K562 (cell line): ENCODE measurements at regions not wholly inside any gene's neighbourhood (a gene's known extent, or its start where the extent isn't known, plus 50 kb on each side); places are given as distances from the start of the nearest gene placed in this dataset.

ENCODE experiments used
- ATAC-seq: fragments of 200-7000 bp; cut with Tn5 transposase; 3 replicates; pipeline ENCODE4 v1.9.1; 2020; ENCODE audit warnings: moderate library complexity
- BruUV-seq: library from RNA; stranded (reverse); fragments of 400-500 nt; replicated peaks from 2 replicates; lab custom pipeline; 2021; lab: Mats Ljungman, UMichigan
- CTCF ChIA-PET: fragments of 300-600 bp; formaldehyde crosslinking; extraction: SDS; loops from one replicate; lab custom pipeline; 2021; ENCODE audit warnings: low intra/inter-chr PET ratio; lab: Yijun Ruan, JAX
- POLR2A ChIA-PET: fragments of 300-600, 350-650 bp; sonication (Branson Sonifier 250); formaldehyde crosslinking; extraction: SDS; loops from one replicate; lab custom pipeline; 2021; ENCODE audit warnings: antibody characterized with exemption, inconsistent platforms; lab: Yijun Ruan, JAX
- DNase-seq, 4 experiments: peaks; one replicate each; pipeline versions ENCODE4 v3.0.0 to v3.0.0-alpha.2; 2011 to 2018; ENCODE audit warnings: low spot score in 3 of 4, mixed read lengths in 3 of 4; ENCODE audit errors: extremely low read depth in 1 of 4
- FAIRE-seq: peaks from 2 replicates; lab custom pipeline; 2011; peaks lifted over from hg19 to GRCh38; lab: Jason Lieb, UNC
- H2AFZ ChIP-seq: 2 replicates; pipeline ENCODE4 v1.6.0; 2011; ENCODE audit warnings: low read depth, low read length, control low read depth, inconsistent platforms
- H3K27ac ChIP-seq: fragments of 200-600 bp; 3 replicates; pipeline ENCODE4 v1.8.0; 2011; ENCODE audit warnings: low read depth, mild to moderate bottlenecking, control low read depth, inconsistent platforms, low read length, moderate library complexity, mixed read lengths; ENCODE audit errors: extremely low read depth
- H3K27me3 ChIP-seq, 2 experiments: fragments of 300-600 bp in 1 of 2; 2 replicates in 1 of 2; 3 replicates in 1 of 2; pipeline versions ENCODE4 v1.6.0 to v1.8.0; 2011; ENCODE audit warnings: inconsistent platforms in 2 of 2, low read length in 2 of 2, mild to moderate bottlenecking in 1 of 2, mixed read lengths in 1 of 2, moderate library complexity in 1 of 2; ENCODE audit not compliant: control insufficient read depth in 2 of 2, insufficient read depth in 2 of 2
- H3K36me3 ChIP-seq: fragments of 300-600 bp; 3 replicates; pipeline ENCODE4 v1.8.0; 2011; ENCODE audit warnings: mild to moderate bottlenecking, low read length, inconsistent platforms; ENCODE audit not compliant: control insufficient read depth, insufficient read depth
- H3K4me1 ChIP-seq, 2 experiments: fragments of 200-600 bp in 1 of 2; replicated peaks in 1 of 2; 2 replicates in 1 of 2; 3 replicates in 1 of 2; pipeline versions ENCODE4 v1.5.1 to v1.8.0; 2011; ENCODE audit warnings: inconsistent platforms in 2 of 2, low read length in 2 of 2, mild to moderate bottlenecking in 1 of 2, mixed read lengths in 1 of 2, moderate library complexity in 1 of 2; ENCODE audit not compliant: control insufficient read depth in 2 of 2, insufficient read depth in 2 of 2
- H3K4me2 ChIP-seq: 2 replicates; pipeline ENCODE4 v1.6.1; 2011; ENCODE audit warnings: low read length, control low read depth, inconsistent platforms, mixed read lengths; ENCODE audit not compliant: insufficient read depth
- H3K4me3 ChIP-seq: fragments of 200-600 bp; sonication (generic), shearing (Covaris generic); 2 replicates; pipeline ENCODE4 v1.5.1; 2016; ENCODE audit warnings: control low read depth, inconsistent platforms
- H3K79me2 ChIP-seq: fragments of 200-600 bp; 3 replicates; pipeline ENCODE4 v1.8.0; 2011; ENCODE audit warnings: low read length, inconsistent platforms; ENCODE audit not compliant: control insufficient read depth, insufficient read depth
- H3K9ac ChIP-seq, 2 experiments: 2 replicates each; pipeline versions ENCODE4 v1.6.0 to v1.6.1; 2011; ENCODE audit warnings: low read depth in 2 of 2, low read length in 2 of 2, control low read depth in 1 of 2, inconsistent platforms in 1 of 2, mild to moderate bottlenecking in 1 of 2, mixed read lengths in 1 of 2; ENCODE audit not compliant: insufficient read depth in 1 of 2
- H3K9me1 ChIP-seq: one replicate; pipeline ENCODE4 v1.6.0; 2011; ENCODE audit warnings: inconsistent platforms, mild to moderate bottlenecking, low read length, moderate library complexity; ENCODE audit not compliant: control insufficient read depth, insufficient read depth
- H3K9me3 ChIP-seq: replicated peaks from 2 replicates; pipeline ENCODE4 v1.5.1; 2011; ENCODE audit warnings: low read depth, low read length, inconsistent platforms; ENCODE audit not compliant: control insufficient read depth, insufficient read depth
- H4K20me1 ChIP-seq: replicated peaks from 2 replicates; pipeline ENCODE4 v1.6.1; 2011; ENCODE audit warnings: low read length, inconsistent platforms, mixed read lengths; ENCODE audit not compliant: control insufficient read depth, insufficient read depth
- BMI1 ChIP-seq: fragments of 150-350 bp; IDR thresholded peaks from 2 replicates; pipeline ENCODE4 v1.6.1; 2014; ENCODE audit warnings: low read length
- CEBPB ChIP-seq: fragments of 450-650 bp; IDR thresholded peaks from 2 replicates; pipeline ENCODE4 v1.6.1; 2016; ENCODE audit warnings: missing genetic modification characterization, missing compliant biosample characterization
- DNMT1 ChIP-seq: fragments of 450-650 bp; IDR thresholded peaks from 2 replicates; pipeline ENCODE4 v1.6.1; 2016; ENCODE audit warnings: antibody characterized with exemption, mild to moderate bottlenecking
- LARP7 ChIP-seq: fragments of 450-650 bp; IDR thresholded peaks from 2 replicates; pipeline ENCODE4 v1.6.1; 2016
- MEF2A ChIP-seq: IDR thresholded peaks from 2 replicates; pipeline ENCODE4 v1.6.1; 2011; ENCODE audit warnings: low read depth, mild to moderate bottlenecking, low read length, moderate library complexity; ENCODE audit not compliant: control insufficient read depth
- RNF2 ChIP-seq: sonication (generic); IDR thresholded peaks from 2 replicates; pipeline ENCODE4 v1.6.1; 2016
- SAFB ChIP-seq: fragments of 200-400 bp; formaldehyde crosslinking; IDR thresholded peaks from 2 replicates; pipeline ENCODE4 v1.6.1; 2017; ENCODE audit warnings: low read depth, low read length, borderline replicate concordance
- TAF9B ChIP-seq: fragments of 450-650 bp; IDR thresholded peaks from 2 replicates; pipeline ENCODE4 v1.6.1; 2018; ENCODE audit warnings: mild to moderate bottlenecking; ENCODE audit not compliant: partially characterized antibody
- ZNF384 ChIP-seq: IDR thresholded peaks from 2 replicates; pipeline ENCODE4 v1.6.1; 2012; ENCODE audit warnings: low read depth, low read length, improper control_type of control experiment
- WGBS: fragments of 100-300 bp; shearing (Covaris generic); methylation state at CpG from one replicate; pipeline ENCODE4 v1.1.6; 2016; ENCODE audit warnings: low coverage, mixed read lengths; ENCODE audit not compliant: insufficient coverage; ENCODE audit errors: missing lambda C conversion rate; 5-methylcytosine and 5-hydroxymethylcytosine counted together
- in situ Hi-C: fragments of 300-500 bp; cut with MboI; formaldehyde crosslinking; loops from 4 replicates; pipeline ENCODE4 v1.15.0; 2018; ENCODE audit warnings: inconsistent platforms, mixed read lengths
- intact Hi-C: fragments of 100-400 bp; cut with micrococcal nuclease; formaldehyde crosslinking; loops from 2 replicates; pipeline ENCODE4 v1.14.2; 2022
- TF ChIP-seq, protein P1 (sequence below): fragments of 250-450 bp; sonication (Bioruptor Pico); IDR thresholded peaks from 2 replicates; pipeline ENCODE4 v1.4.0; 2020
- TF ChIP-seq, protein P2 (sequence below): fragments of 450-650 bp; IDR thresholded peaks from 2 replicates; pipeline ENCODE4 v1.6.1; 2018; ENCODE audit warnings: mild to moderate bottlenecking, low read depth; ENCODE audit not compliant: partially characterized antibody

DNA sequence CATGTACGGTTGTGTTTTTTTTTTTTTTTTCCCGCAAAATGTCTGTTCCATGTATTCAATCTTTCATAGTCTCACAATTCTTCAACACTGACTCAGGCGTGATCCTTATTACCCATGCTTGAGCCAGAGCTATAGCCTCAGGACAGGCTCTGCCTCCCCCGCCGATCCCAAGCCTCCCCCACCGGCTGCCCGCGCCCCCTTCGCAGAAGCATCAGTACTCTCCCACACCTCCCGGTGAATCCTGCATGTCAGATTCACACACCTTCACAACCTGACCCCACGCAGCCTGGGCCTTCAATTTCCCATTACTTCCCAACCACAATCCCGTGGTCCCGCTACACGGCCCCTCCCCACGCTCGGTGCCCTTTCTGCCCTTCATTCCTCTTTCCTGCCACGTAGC lies 401.5 kb upstream of the JARID2 start:
- intact Hi-C loops, result no loop called here
- Histone ChIP-seq H3K36me3 (no peaks in the 10 kb centered on the region), H3K4me2 (no peak overlapping the region), H4K20me1 (no peaks in the 10 kb centered on the region), H3K4me1 (peaks cover 0 to 3% of the 10 kb centered on the region in 2 experiments; a peak in 1 of 5 replicates), H2AFZ (no peak overlapping the region), H3K4me3 (no peak overlapping the region), H3K27me3 (no peaks in the 10 kb centered on the region), H3K9me3 (no peaks in the 10 kb centered on the region), H3K9me1 (no peaks in the 10 kb centered on the region), H3K27ac (no peak overlapping the region), H3K79me2 (no peaks in the 10 kb centered on the region), H3K9ac (peak overlapping the region in 1 of 2 experiments; percentile 54; a peak in 1 of 4 replicates)
- CTCF ChIA-PET, result no interaction called here
- FAIRE-seq (no peak), DNase-seq (no peak), ATAC-seq (no peak)
- BruUV-seq, result no TSS peak
- in situ Hi-C loops, result no loop called here
- no peak for TF ChIP-seq ZNF384
- TF ChIP-seq MEF2A, result no peak
- POLR2A ChIA-PET, result interaction anchor here (1.6 kb wide), 1 partner anchor 15 kb away, joined by 3 read pairs; no protein-coding TSS in a partner anchor
- 78% methylated on average over 14 of the region's 17 CpGs for WGBS

DNA sequence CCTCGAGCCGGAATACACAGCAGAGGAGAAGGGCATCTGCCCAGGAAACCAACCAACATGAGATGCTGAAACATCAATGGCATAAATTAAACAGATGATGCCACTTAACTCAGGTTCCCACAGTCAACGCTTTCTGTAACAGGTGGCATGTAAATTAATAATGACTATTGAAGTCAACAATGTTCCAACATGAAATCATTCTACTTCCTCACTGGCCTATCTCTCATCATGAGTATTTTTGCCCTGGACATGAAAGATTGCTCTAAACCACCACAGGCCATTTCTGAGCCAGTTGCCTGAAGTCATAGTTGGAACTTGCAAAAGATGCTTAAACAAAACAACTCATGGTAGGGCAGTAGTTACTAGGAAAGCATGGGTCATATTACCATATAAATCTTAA lies 397.9 kb upstream of the JARID2 start:
- intact Hi-C loops, result no loop called here
- Histone ChIP-seq H3K4me2 (no peak overlapping the region), H3K27me3 (no peaks in the 10 kb centered on the region), H3K9me3 (no peaks in the 10 kb centered on the region), H3K79me2 (no peaks in the 10 kb centered on the region), H3K36me3 (no peaks in the 10 kb centered on the region), H3K4me1 (peaks cover 0 to 3% of the 10 kb centered on the region in 2 experiments; a peak in 1 of 5 replicates), H3K4me3 (no peak overlapping the region), H4K20me1 (no peaks in the 10 kb centered on the region), H3K9ac (no peak overlapping the region), H3K27ac (no peak overlapping the region), H2AFZ (no peak overlapping the region), H3K9me1 (no peaks in the 10 kb centered on the region)
- WGBS, result 39% methylated on average over 3 of the region's 3 CpGs
- no TSS peak for BruUV-seq
- FAIRE-seq, result no peak
- DNase-seq, result no peak
- POLR2A ChIA-PET, result no interaction called here
- no peak for ATAC-seq
- CTCF ChIA-PET, result no interaction called here
- in situ Hi-C loops, result no loop called here
- TF ChIP-seq, protein P1, sequence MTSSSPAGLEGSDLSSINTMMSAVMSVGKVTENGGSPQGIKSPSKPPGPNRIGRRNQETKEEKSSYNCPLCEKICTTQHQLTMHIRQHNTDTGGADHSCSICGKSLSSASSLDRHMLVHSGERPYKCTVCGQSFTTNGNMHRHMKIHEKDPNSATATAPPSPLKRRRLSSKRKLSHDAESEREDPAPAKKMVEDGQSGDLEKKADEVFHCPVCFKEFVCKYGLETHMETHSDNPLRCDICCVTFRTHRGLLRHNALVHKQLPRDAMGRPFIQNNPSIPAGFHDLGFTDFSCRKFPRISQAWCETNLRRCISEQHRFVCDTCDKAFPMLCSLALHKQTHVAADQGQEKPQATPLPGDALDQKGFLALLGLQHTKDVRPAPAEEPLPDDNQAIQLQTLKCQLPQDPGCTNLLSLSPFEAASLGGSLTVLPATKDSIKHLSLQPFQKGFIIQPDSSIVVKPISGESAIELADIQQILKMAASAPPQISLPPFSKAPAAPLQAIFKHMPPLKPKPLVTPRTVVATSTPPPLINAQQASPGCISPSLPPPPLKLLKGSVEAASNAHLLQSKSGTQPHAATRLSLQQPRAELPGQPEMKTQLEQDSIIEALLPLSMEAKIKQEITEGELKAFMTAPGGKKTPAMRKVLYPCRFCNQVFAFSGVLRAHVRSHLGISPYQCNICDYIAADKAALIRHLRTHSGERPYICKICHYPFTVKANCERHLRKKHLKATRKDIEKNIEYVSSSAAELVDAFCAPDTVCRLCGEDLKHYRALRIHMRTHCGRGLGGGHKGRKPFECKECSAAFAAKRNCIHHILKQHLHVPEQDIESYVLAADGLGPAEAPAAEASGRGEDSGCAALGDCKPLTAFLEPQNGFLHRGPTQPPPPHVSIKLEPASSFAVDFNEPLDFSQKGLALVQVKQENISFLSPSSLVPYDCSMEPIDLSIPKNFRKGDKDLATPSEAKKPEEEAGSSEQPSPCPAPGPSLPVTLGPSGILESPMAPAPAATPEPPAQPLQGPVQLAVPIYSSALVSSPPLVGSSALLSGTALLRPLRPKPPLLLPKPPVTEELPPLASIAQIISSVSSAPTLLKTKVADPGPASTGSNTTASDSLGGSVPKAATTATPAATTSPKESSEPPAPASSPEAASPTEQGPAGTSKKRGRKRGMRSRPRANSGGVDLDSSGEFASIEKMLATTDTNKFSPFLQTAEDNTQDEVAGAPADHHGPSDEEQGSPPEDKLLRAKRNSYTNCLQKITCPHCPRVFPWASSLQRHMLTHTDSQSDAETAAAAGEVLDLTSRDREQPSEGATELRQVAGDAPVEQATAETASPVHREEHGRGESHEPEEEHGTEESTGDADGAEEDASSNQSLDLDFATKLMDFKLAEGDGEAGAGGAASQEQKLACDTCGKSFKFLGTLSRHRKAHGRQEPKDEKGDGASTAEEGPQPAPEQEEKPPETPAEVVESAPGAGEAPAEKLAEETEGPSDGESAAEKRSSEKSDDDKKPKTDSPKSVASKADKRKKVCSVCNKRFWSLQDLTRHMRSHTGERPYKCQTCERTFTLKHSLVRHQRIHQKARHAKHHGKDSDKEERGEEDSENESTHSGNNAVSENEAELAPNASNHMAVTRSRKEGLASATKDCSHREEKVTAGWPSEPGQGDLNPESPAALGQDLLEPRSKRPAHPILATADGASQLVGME (CRISPR knock-in tag), result no peak
- TF ChIP-seq RNF2 (no peak), CEBPB (tag) (no peak), LARP7 (no peak), BMI1 (no peak), DNMT1 (no peak), SAFB (no peak), TAF9B (no peak)
- TF ChIP-seq, protein P2, sequence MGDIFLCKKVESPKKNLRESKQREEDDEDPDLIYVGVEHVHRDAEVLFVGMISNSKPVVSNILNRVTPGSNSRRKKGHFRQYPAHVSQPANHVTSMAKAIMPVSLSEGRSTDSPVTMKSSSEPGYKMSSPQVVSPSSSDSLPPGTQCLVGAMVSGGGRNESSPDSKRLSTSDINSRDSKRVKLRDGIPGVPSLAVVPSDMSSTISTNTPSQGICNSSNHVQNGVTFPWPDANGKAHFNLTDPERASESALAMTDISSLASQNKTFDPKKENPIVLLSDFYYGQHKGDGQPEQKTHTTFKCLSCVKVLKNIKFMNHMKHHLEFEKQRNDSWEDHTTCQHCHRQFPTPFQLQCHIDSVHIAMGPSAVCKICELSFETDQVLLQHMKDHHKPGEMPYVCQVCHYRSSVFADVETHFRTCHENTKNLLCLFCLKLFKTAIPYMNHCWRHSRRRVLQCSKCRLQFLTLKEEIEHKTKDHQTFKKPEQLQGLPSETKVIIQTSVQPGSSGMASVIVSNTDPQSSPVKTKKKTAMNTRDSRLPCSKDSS, result no peak
